ENCODE measurements at regions not wholly inside any gene's neighbourhood (a gene's known extent, or its start where the extent isn't known, plus 50 kb on each side); places are given as distances from the start of the nearest gene placed in this dataset.

- Mint-ChIP-seq H3K36me3 (no peaks in the 10 kb centered on the region), H3K9me3 (no peaks in the 10 kb centered on the region), H3K4me1 (no peaks in the 10 kb centered on the region), H3K4me3 (no peak overlapping the region), H3K27ac (no peak overlapping the region), H3K27me3 (peaks cover 10% of the 10 kb centered on the region)
- POLR2A ChIA-PET: interaction anchor here (0.9 kb wide), 1 partner anchor 42 kb away, joined by 3 read pairs; no protein-coding TSS in a partner anchor
- no peak for DNase-seq
- no peak for ATAC-seq (ENCODE audit: low read depth)
Measured at GRCh38 chr6:33947047-33947446, 143.2 kb upstream of the MLN start.

- DNase-seq: no peak
- POLR2A ChIA-PET: no interaction called here
- no peak overlapping the region for H3K4me3 Mint-ChIP-seq
- ATAC-seq (ENCODE audit: low read depth): no peak
- H3K36me3 Mint-ChIP-seq: no peaks in the 10 kb centered on the region
- H3K4me1 Mint-ChIP-seq: no peaks in the 10 kb centered on the region
- peaks cover 17% of the 10 kb centered on the region for H3K27me3 Mint-ChIP-seq
- H3K9me3 Mint-ChIP-seq: no peaks in the 10 kb centered on the region
- no peak overlapping the region for H3K27ac Mint-ChIP-seq
Measured at GRCh38 chr6:33945931-33946330, 142.1 kb upstream of the MLN start.

GRCh38 chr6:33944686-33945411 is 141.0 kb upstream of the MLN start:
- no peak for ATAC-seq (ENCODE audit: low read depth)
- no peak overlapping the region for H3K27ac Mint-ChIP-seq
- POLR2A ChIA-PET: interaction anchor here (0.9 kb wide), 1 partner anchor 40 kb away, joined by 3 read pairs; no protein-coding TSS in a partner anchor
- no peaks in the 10 kb centered on the region for H3K9me3 Mint-ChIP-seq
- no peak for DNase-seq
- no peak overlapping the region for H3K4me3 Mint-ChIP-seq
- H3K36me3 Mint-ChIP-seq: no peaks in the 10 kb centered on the region
- H3K4me1 Mint-ChIP-seq: no peaks in the 10 kb centered on the region
- peaks cover 22% of the 10 kb centered on the region for H3K27me3 Mint-ChIP-seq

GRCh38 chr6:33936886-33937285 is 133.1 kb upstream of the MLN start:
- peaks cover 1% of the 10 kb centered on the region for H3K4me1 Mint-ChIP-seq
- H3K9me3 Mint-ChIP-seq: no peaks in the 10 kb centered on the region
- H3K27me3 Mint-ChIP-seq: peaks cover 17% of the 10 kb centered on the region
- POLR2A ChIA-PET: interaction anchor here (1.2 kb wide), 1 partner anchor 32 kb away, joined by 4 read pairs; no protein-coding TSS in a partner anchor
- DNase-seq (no peak), ATAC-seq (ENCODE audit: low read depth) (no peak)
- H3K4me3 Mint-ChIP-seq: no peak overlapping the region
- no peak overlapping the region for H3K27ac Mint-ChIP-seq
- H3K36me3 Mint-ChIP-seq: no peaks in the 10 kb centered on the region

GRCh38 chr6:33935439-33936080 is 131.8 kb upstream of the MLN start:
- POLR2A ChIA-PET: no interaction called here
- ATAC-seq (ENCODE audit: low read depth) (no peak), DNase-seq (no peak)
- Mint-ChIP-seq H3K9me3 (no peaks in the 10 kb centered on the region), H3K4me1 (peaks cover 1% of the 10 kb centered on the region), H3K36me3 (no peaks in the 10 kb centered on the region), H3K4me3 (no peak overlapping the region), H3K27me3 (peaks cover 8% of the 10 kb centered on the region), H3K27ac (no peak overlapping the region)

GRCh38 chr6:33934731-33935270 is 131.0 kb upstream of the MLN start:
- Mint-ChIP-seq H3K9me3 (no peaks in the 10 kb centered on the region), H3K4me3 (no peak overlapping the region), H3K36me3 (no peaks in the 10 kb centered on the region), H3K27ac (no peak overlapping the region), H3K4me1 (peaks cover 1% of the 10 kb centered on the region), H3K27me3 (peaks cover 10% of the 10 kb centered on the region)
- DNase-seq (no peak), ATAC-seq (ENCODE audit: low read depth) (no peak)
- POLR2A ChIA-PET: no interaction called here

- H3K27me3 Mint-ChIP-seq: peaks cover 10% of the 10 kb centered on the region
- H3K4me3 Mint-ChIP-seq: no peak overlapping the region
- no peak for DNase-seq
- POLR2A ChIA-PET: interaction anchor here (0.7 to 1.2 kb wide), 2 partner anchors 18 to 76 kb away, joined by 3 read pairs; no protein-coding TSS in a partner anchor
- H3K4me1 Mint-ChIP-seq: peaks cover 1% of the 10 kb centered on the region
- ATAC-seq (ENCODE audit: low read depth): no peak
- no peaks in the 10 kb centered on the region for H3K36me3 Mint-ChIP-seq
- H3K27ac Mint-ChIP-seq: no peak overlapping the region
- peaks cover 2% of the 10 kb centered on the region for H3K9me3 Mint-ChIP-seq
Measured at GRCh38 chr6:33933101-33933500, 129.3 kb upstream of the MLN start.

- DNase-seq (no peak), ATAC-seq (ENCODE audit: low read depth) (no peak)
- Mint-ChIP-seq H3K9me3 (peaks cover 2% of the 10 kb centered on the region), H3K4me1 (peaks cover 1% of the 10 kb centered on the region), H3K4me3 (no peak overlapping the region), H3K27ac (no peak overlapping the region), H3K36me3 (no peaks in the 10 kb centered on the region), H3K27me3 (peaks cover 9% of the 10 kb centered on the region)
- POLR2A ChIA-PET: interaction anchor here (0.8 kb wide), 1 partner anchor 28 kb away, joined by 3 read pairs; no protein-coding TSS in a partner anchor
Measured at GRCh38 chr6:33931799-33932198, 128.0 kb upstream of the MLN start.

GRCh38 chr6:33929575-33930288 is 125.9 kb upstream of the MLN start:
- peaks cover 9% of the 10 kb centered on the region for H3K27me3 Mint-ChIP-seq
- H3K36me3 Mint-ChIP-seq: no peaks in the 10 kb centered on the region
- no peak overlapping the region for H3K4me3 Mint-ChIP-seq
- peaks cover 2% of the 10 kb centered on the region for H3K9me3 Mint-ChIP-seq
- no peaks in the 10 kb centered on the region for H3K4me1 Mint-ChIP-seq
- POLR2A ChIA-PET: no interaction called here
- H3K27ac Mint-ChIP-seq: no peak overlapping the region
- DNase-seq (no peak), ATAC-seq (ENCODE audit: low read depth) (no peak)

GRCh38 chr6:33927616-33928015 is 123.8 kb upstream of the MLN start:
- H3K36me3 Mint-ChIP-seq: no peaks in the 10 kb centered on the region
- no peak overlapping the region for H3K4me3 Mint-ChIP-seq
- H3K27me3 Mint-ChIP-seq: peaks cover 9% of the 10 kb centered on the region
- H3K9me3 Mint-ChIP-seq: peaks cover 2% of the 10 kb centered on the region
- H3K27ac Mint-ChIP-seq: no peak overlapping the region
- ATAC-seq (ENCODE audit: low read depth) (no peak), DNase-seq (no peak)
- POLR2A ChIA-PET: no interaction called here
- peaks cover 8% of the 10 kb centered on the region for H3K4me1 Mint-ChIP-seq

GRCh38 chr6:33927112-33927511 is 123.3 kb upstream of the MLN start:
- H3K4me3 Mint-ChIP-seq: no peak overlapping the region
- ATAC-seq (ENCODE audit: low read depth) (no peak), DNase-seq (no peak)
- POLR2A ChIA-PET: no interaction called here
- peaks cover 2% of the 10 kb centered on the region for H3K9me3 Mint-ChIP-seq
- no peak overlapping the region for H3K27ac Mint-ChIP-seq
- peaks cover 9% of the 10 kb centered on the region for H3K27me3 Mint-ChIP-seq
- no peaks in the 10 kb centered on the region for H3K36me3 Mint-ChIP-seq
- peaks cover 8% of the 10 kb centered on the region for H3K4me1 Mint-ChIP-seq

GRCh38 chr6:33926451-33926850 is 122.6 kb upstream of the MLN start:
- Mint-ChIP-seq H3K9me3 (peaks cover 2% of the 10 kb centered on the region), H3K27me3 (peaks cover 9% of the 10 kb centered on the region), H3K27ac (no peak overlapping the region), H3K36me3 (no peaks in the 10 kb centered on the region), H3K4me1 (peaks cover 8% of the 10 kb centered on the region), H3K4me3 (no peak overlapping the region)
- DNase-seq: no peak
- POLR2A ChIA-PET: no interaction called here
- ATAC-seq (ENCODE audit: low read depth): no peak

- Mint-ChIP-seq H3K4me3 (no peak overlapping the region), H3K4me1 (peaks cover 8% of the 10 kb centered on the region), H3K9me3 (peaks cover 2% of the 10 kb centered on the region), H3K36me3 (no peaks in the 10 kb centered on the region), H3K27ac (no peak overlapping the region), H3K27me3 (peaks cover 10% of the 10 kb centered on the region)
- no peak for ATAC-seq (ENCODE audit: low read depth)
- no peak for DNase-seq
- POLR2A ChIA-PET: no interaction called here
Measured at GRCh38 chr6:33925936-33926335, 122.1 kb upstream of the MLN start.

All from activated naive CD8-positive, alpha-beta T cell treated with anti-CD3 and anti-CD28 coated beads, Interleukin-2, amount 10 ng/mL, durations not matched to agents 7 days and 5 days (primary cell).